Sigmoid colon (tissue), 4 donors: ENCODE measurements at regions not wholly inside any gene's neighbourhood (a gene's known extent, or its start where the extent isn't known, plus 50 kb on each side); places are given as distances from the start of the nearest gene placed in this dataset.

ENCODE experiments used
- CTCF ChIP-seq, 4 experiments: fragments of 450-650 bp in 3 of 4; fragments of 200-600 bp in 1 of 4; IDR thresholded peaks; one replicate each; pipeline ENCODE4 v1.5.1; 2016 to 2019; ENCODE audit warnings: antibody characterized with exemption in 4 of 4, mild to moderate bottlenecking in 3 of 4, moderate library complexity in 2 of 4
- EP300 ChIP-seq, 4 donors: sonication (generic); formaldehyde crosslinking; IDR thresholded peaks; one replicate each; pipeline ENCODE4 v1.6.1; 2017; ENCODE audit warnings: antibody characterized with exemption in 4 of 4
- POLR2A ChIP-seq, 2 donors: fragments of 450-650 bp; IDR thresholded peaks; one replicate each; pipeline ENCODE4 v1.6.1; 2016; ENCODE audit warnings: antibody characterized with exemption in 2 of 2, mild to moderate bottlenecking in 2 of 2, moderate library complexity in 2 of 2
- POLR2AphosphoS5 ChIP-seq, 4 donors: sonication (generic); formaldehyde crosslinking; IDR thresholded peaks; one replicate each; pipeline ENCODE4 v1.6.1; 2017; ENCODE audit warnings: antibody characterized with exemption in 4 of 4

DNA sequence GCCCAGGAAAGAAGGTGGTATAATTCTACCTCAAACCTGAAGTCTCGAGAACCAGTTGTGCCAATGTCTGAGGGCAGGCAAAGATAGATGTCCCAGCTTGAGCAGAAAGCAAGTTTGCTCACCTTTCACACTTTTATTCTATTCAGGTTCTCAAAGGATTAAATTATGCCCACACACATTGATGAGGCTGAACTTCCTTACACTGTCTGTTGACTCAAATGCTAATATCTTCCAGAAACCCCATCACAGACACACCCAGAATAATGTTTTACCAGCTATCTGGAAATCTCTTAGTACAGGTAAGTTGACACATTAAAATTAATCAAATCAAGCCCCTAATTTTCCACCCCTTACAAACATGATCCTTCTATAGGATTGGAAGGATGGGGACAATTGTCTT lies 605.7 kb downstream of the NUF2 start:
- TF ChIP-seq CTCF (IDR thresholded peaks at IDR 0.05) = no peak
- no peak for TF ChIP-seq POLR2A (IDR thresholded peaks at IDR 0.05)
- no peak for TF ChIP-seq POLR2AphosphoS5 (IDR thresholded peaks at IDR 0.05)
- TF ChIP-seq EP300 (IDR thresholded peaks at IDR 0.05) = no peak
